HepG2 (cell line): ENCODE measurements at regions not wholly inside any gene's neighbourhood (a gene's known extent, or its start where the extent isn't known, plus 50 kb on each side); places are given as distances from the start of the nearest gene placed in this dataset.

Experiments
- ATAC-seq: fragments of 200-7000 bp; cut with Tn5 transposase; 3 replicates; pipeline ENCODE4 v1.9.1; 2020; ENCODE audit warnings: mild to moderate bottlenecking, moderate library complexity
- BruUV-seq: library from RNA; stranded (reverse); fragments of 400-500 nt; replicated peaks from 2 replicates; lab custom pipeline; 2021; lab: Mats Ljungman, UMichigan
- CTCF ChIA-PET: fragments of 300-600 bp; formaldehyde crosslinking; extraction: SDS; loops from one replicate; lab custom pipeline; 2021; ENCODE audit warnings: low total read pairs, inconsistent platforms, low intra/inter-chr PET ratio; lab: Yijun Ruan, JAX
- POLR2A ChIA-PET: fragments of 350-600 bp; sonication (Branson Sonifier 250); formaldehyde crosslinking; loops from one replicate; lab custom pipeline; 2020; ENCODE audit warnings: antibody characterized with exemption, inconsistent platforms; lab: Yijun Ruan, JAX
- DNase-seq: peaks from one replicate; pipeline ENCODE4 v3.0.0-alpha.2; 2015; ENCODE audit warnings: low spot score
- FAIRE-seq: peaks from 3 replicates; lab custom pipeline; 2011; peaks lifted over from hg19 to GRCh38; lab: Jason Lieb, UNC
- H2AFZ ChIP-seq: one replicate; pipeline ENCODE4 v1.6.1; 2011; ENCODE audit warnings: low read length, inconsistent platforms
- H3K27ac ChIP-seq: fragments of 300-600 bp; 3 replicates; pipeline ENCODE4 v1.8.0; 2011; ENCODE audit warnings: mixed run types, mild to moderate bottlenecking, mixed read lengths, low read length, inconsistent platforms; ENCODE audit not compliant: insufficient read depth; ENCODE audit errors: extremely low read length
- H3K27me3 ChIP-seq, 2 experiments: fragments of 200-600 bp in 1 of 2; 2 replicates in 1 of 2; 3 replicates in 1 of 2; pipeline versions ENCODE4 v1.6.0 to v1.8.0; 2011; ENCODE audit warnings: low read length in 2 of 2, mild to moderate bottlenecking in 2 of 2, moderate library complexity in 2 of 2, inconsistent platforms in 1 of 2; ENCODE audit not compliant: insufficient read depth in 2 of 2, control insufficient read depth in 1 of 2
- H3K36me3 ChIP-seq, 2 experiments: fragments of 200-600 bp in 1 of 2; replicated peaks in 1 of 2; 2 replicates in 1 of 2; 3 replicates in 1 of 2; pipeline versions ENCODE4 v1.5.1 to v1.8.0; 2011; ENCODE audit warnings: low read length in 2 of 2, inconsistent platforms in 1 of 2; ENCODE audit not compliant: insufficient read depth in 2 of 2, control insufficient read depth in 1 of 2
- H3K4me1 ChIP-seq: 2 replicates; pipeline ENCODE4 v1.5.1; 2012; ENCODE audit warnings: low read length, inconsistent platforms; ENCODE audit not compliant: insufficient read depth
- H3K4me2 ChIP-seq: 2 replicates; pipeline ENCODE4 v1.6.0; 2011; ENCODE audit warnings: low read depth, low read length, inconsistent platforms
- H3K4me3 ChIP-seq, 3 experiments: fragments of 200-600 bp in 1 of 3; sonication (generic), shearing (Covaris generic) in 1 of 3; replicated peaks in 1 of 3; 2 replicates each; pipeline ENCODE4 v1.5.1; 2011 to 2016; ENCODE audit warnings: low read length in 3 of 3, inconsistent platforms in 2 of 3, low read depth in 2 of 3, mild to moderate bottlenecking in 2 of 3, control low read depth in 1 of 3, mixed read lengths in 1 of 3; ENCODE audit not compliant: insufficient read depth in 1 of 3
- H3K79me2 ChIP-seq: one replicate; pipeline ENCODE4 v1.6.1; 2011; ENCODE audit warnings: low read length, inconsistent platforms; ENCODE audit not compliant: insufficient read depth
- H3K9ac ChIP-seq: 2 replicates; pipeline ENCODE4 v1.6.0; 2011; ENCODE audit warnings: mild to moderate bottlenecking, low read depth, low read length, inconsistent platforms; ENCODE audit not compliant: insufficient read depth
- H3K9me3 ChIP-seq: 2 replicates; pipeline ENCODE4 v1.5.1; 2012; ENCODE audit warnings: mild to moderate bottlenecking, low read length
- H4K20me1 ChIP-seq: 2 replicates; pipeline ENCODE4 v1.6.0; 2011; ENCODE audit warnings: inconsistent platforms, mild to moderate bottlenecking, low read length, moderate library complexity; ENCODE audit not compliant: insufficient read depth
- ATF7 ChIP-seq, 2 experiments: fragments of 450-650 bp in 1 of 2; sonication (generic) in 1 of 2; formaldehyde crosslinking in 1 of 2; IDR thresholded peaks; 2 replicates each; pipeline versions ENCODE4 v1.4.0 to v1.6.1; 2016 to 2020; ENCODE audit warnings: antibody characterized with exemption in 1 of 2, mild to moderate bottlenecking in 1 of 2, missing genetic modification reagents in 1 of 2
- CREB1 ChIP-seq, 2 experiments: fragments of 450-650 bp in 1 of 2; IDR thresholded peaks; 2 replicates each; pipeline ENCODE4 v1.6.1; 2016 to 2017; ENCODE audit warnings: control low read depth in 1 of 2, mild to moderate bottlenecking in 1 of 2, missing compliant biosample characterization in 1 of 2, missing genetic modification characterization in 1 of 2
- ERF ChIP-seq: IDR thresholded peaks from 2 replicates; pipeline ENCODE4 v1.6.1; 2018; ENCODE audit warnings: missing biosample characterization, missing genetic modification reagents
- GLMP ChIP-seq: sonication (generic); formaldehyde crosslinking; IDR thresholded peaks from 2 replicates; pipeline ENCODE4 v1.9.0; 2021; ENCODE audit warnings: missing genetic modification reagents, mild to moderate bottlenecking, borderline replicate concordance
- HNRNPLL ChIP-seq: fragments of 200-400 bp; formaldehyde crosslinking; IDR thresholded peaks from 2 replicates; pipeline ENCODE4 v1.6.1; 2017; ENCODE audit warnings: mild to moderate bottlenecking, low read depth, low read length; ENCODE audit not compliant: poor library complexity, severe bottlenecking
- LBX2 ChIP-seq: sonication (generic); formaldehyde crosslinking; IDR thresholded peaks from 2 replicates; pipeline ENCODE4 v1.5.0; 2020; ENCODE audit warnings: missing genetic modification reagents, mild to moderate bottlenecking, borderline replicate concordance
- U2AF1 ChIP-seq: fragments of 200-400 bp; formaldehyde crosslinking; optimal IDR thresholded peaks from 2 replicates; pipeline ENCODE3; 2017; ENCODE audit warnings: mild to moderate bottlenecking, low read depth, low read length
- WGBS: methylation state at CpG from one replicate; pipeline ENCODE4 v1.1.6; 2017; ENCODE audit warnings: low lambda C conversion rate; 5-methylcytosine and 5-hydroxymethylcytosine counted together
- in situ Hi-C: cut with HindIII; loops from 2 replicates; pipeline ENCODE4 v1.10.0; 2017; ENCODE audit warnings: low pct_unique_long_range_greater_than_20kb; ENCODE audit not compliant: extremely low pct_ligation_motif_present
- intact Hi-C: fragments of 100-400 bp; cut with micrococcal nuclease; formaldehyde crosslinking; loops from one replicate; pipeline ENCODE4 v1.10.0; 2022; ENCODE audit not compliant: unreplicated experiment
- TF ChIP-seq, protein P1 (sequence below): sonication (generic); formaldehyde crosslinking; IDR thresholded peaks from 2 replicates; pipeline ENCODE4 v1.8.1; 2022; ENCODE audit warnings: low read depth, mild to moderate bottlenecking, missing genetic modification reagents

DNA sequence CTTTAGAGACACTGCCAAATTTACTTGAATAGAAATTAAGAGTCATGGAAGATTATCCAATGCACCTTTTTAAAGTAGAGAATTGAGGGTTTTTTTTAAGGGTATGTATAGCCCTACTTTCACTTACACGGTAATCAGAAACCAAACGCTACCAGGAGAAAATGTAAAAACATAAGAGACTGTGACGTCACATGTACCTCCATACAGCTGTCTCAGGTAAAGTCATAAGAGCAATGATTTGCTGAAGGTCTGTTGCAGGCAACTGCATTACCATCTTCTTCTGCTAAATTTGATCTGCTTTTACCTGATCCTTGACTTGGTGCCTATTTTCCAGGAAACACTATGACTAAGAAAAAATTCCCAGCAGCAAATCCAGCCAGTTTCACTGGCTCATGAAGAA, 478.5 kb upstream of the DDX18 start:
- H3K79me2 ChIP-seq = no peaks in the 10 kb centered on the region
- in situ Hi-C loops (no loop called here), intact Hi-C loops (no loop called here)
- peaks cover under 1% of the 10 kb centered on the region; the same call in 1 of the 2 replicates for H3K4me1 ChIP-seq
- DNase-seq (no peak), ATAC-seq (no peak), FAIRE-seq (no peak)
- H3K4me3 ChIP-seq = no peak overlapping the region
- CTCF ChIA-PET = no interaction called here
- no peaks in the 10 kb centered on the region for H4K20me1 ChIP-seq
- no peak overlapping the region for H3K9ac ChIP-seq
- TF ChIP-seq HNRNPLL (no peak), U2AF1 (no peak), GLMP (CRISPR knock-in tag) (no peak), ATF7 (IDR thresholded peaks at IDR 0.05) (peak; percentile 67), ATF7 (CRISPR knock-in tag; IDR thresholded peaks at IDR 0.05) (no peak), LBX2 (CRISPR knock-in tag) (no peak), ERF (CRISPR knock-in tag) (no peak), CREB1 (IDR thresholded peaks at IDR 0.05) (peak; percentile 98), CREB1 (CRISPR knock-in tag; IDR thresholded peaks at IDR 0.05) (no peak)
- TF ChIP-seq, protein P1, sequence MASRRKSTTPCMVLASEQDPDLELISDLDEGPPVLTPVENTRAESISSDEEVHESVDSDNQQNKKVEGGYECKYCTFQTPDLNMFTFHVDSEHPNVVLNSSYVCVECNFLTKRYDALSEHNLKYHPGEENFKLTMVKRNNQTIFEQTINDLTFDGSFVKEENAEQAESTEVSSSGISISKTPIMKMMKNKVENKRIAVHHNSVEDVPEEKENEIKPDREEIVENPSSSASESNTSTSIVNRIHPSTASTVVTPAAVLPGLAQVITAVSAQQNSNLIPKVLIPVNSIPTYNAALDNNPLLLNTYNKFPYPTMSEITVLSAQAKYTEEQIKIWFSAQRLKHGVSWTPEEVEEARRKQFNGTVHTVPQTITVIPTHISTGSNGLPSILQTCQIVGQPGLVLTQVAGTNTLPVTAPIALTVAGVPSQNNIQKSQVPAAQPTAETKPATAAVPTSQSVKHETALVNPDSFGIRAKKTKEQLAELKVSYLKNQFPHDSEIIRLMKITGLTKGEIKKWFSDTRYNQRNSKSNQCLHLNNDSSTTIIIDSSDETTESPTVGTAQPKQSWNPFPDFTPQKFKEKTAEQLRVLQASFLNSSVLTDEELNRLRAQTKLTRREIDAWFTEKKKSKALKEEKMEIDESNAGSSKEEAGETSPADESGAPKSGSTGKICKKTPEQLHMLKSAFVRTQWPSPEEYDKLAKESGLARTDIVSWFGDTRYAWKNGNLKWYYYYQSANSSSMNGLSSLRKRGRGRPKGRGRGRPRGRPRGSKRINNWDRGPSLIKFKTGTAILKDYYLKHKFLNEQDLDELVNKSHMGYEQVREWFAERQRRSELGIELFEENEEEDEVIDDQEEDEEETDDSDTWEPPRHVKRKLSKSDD (CRISPR knock-in tag) = no peak
- 38% methylated on average over 3 of the region's 3 CpGs for WGBS
- no peak overlapping the region for H3K4me2 ChIP-seq
- POLR2A ChIA-PET = no interaction called here
- BruUV-seq = no TSS peak
- no peaks in the 10 kb centered on the region for H3K36me3 ChIP-seq
- H3K27me3 ChIP-seq = no peaks in the 10 kb centered on the region
- 0 out of 2 replicates have a peak, but pooled peaks cover 5% of the 10 kb centered on the region for H3K9me3 ChIP-seq
- no peak overlapping the region for H3K27ac ChIP-seq
- H2AFZ ChIP-seq = no peak overlapping the region
